ENCODE measurements at regions not wholly inside any gene's neighbourhood (a gene's known extent, or its start where the extent isn't known, plus 50 kb on each side); places are given as distances from the start of the nearest gene placed in this dataset.

GRCh38 chr6:164546263-164546662 lies 763.1 kb downstream of the C6orf118 start:
- Histone ChIP-seq H3K79me2 (ENCODE audit: insufficient read depth, low read length) (no peaks in the 10 kb centered on the region), H4K20me1 (ENCODE audit: insufficient read depth, low read length) (no peaks in the 10 kb centered on the region), H2AFZ (ENCODE audit: low read length) (no peak overlapping the region), H3K4me1 (ENCODE audit: insufficient read depth, low read length) (no peaks in the 10 kb centered on the region), H3K4me3 (replicated peaks in 1 of 3; ENCODE audit: insufficient read depth in 1 of 3, low read depth in 2 of 3, low read length in 3 of 3) (no peak overlapping the region), H3K4me2 (ENCODE audit: low read depth, low read length) (no peak overlapping the region), H3K27me3 (ENCODE audit: control insufficient read depth in 1 of 2, insufficient read depth in 2 of 2, low read length in 2 of 2) (no peaks in the 10 kb centered on the region), H3K9ac (ENCODE audit: insufficient read depth, low read depth, low read length) (no peak overlapping the region), H3K9me3 (ENCODE audit: low read length) (peaks cover 92% of the 10 kb centered on the region), H3K36me3 (replicated peaks in 1 of 2; ENCODE audit: control insufficient read depth in 1 of 2, insufficient read depth in 2 of 2, low read length in 2 of 2) (no peaks in the 10 kb centered on the region), H3K27ac (ENCODE audit: extremely low read length, insufficient read depth, low read length) (no peak overlapping the region)
- WGBS (ENCODE audit: low lambda C conversion rate): 1% methylated on average over 2 of the region's 2 CpGs
- ATAC-seq (no peak), FAIRE-seq (no peak), DNase-seq (ENCODE audit: low spot score) (no peak)
- ChIA-PET CTCF (ENCODE audit: low intra/inter-chr PET ratio, low total read pairs) (no interaction called here), POLR2A (no interaction called here)
- no TSS peak for BruUV-seq (replicated peaks)
- in situ Hi-C loops (cut with HindIII; ENCODE audit: extremely low pct_ligation_motif_present, low pct_unique_long_range_greater_than_20kb) (no loop called here), intact Hi-C loops (cut with micrococcal nuclease; ENCODE audit: unreplicated experiment) (no loop called here)
- TF ChIP-seq MAFF (IDR thresholded peaks at IDR 0.05; ENCODE audit: low read depth, low read length) (0 out of 2 replicates have a peak, but pooled peaks have one; percentile 23), MAFK (conservative IDR thresholded peaks at IDR 0.05 in 1 of 2, IDR thresholded peaks at IDR 0.05 in 1 of 2; ENCODE audit: low read length in 2 of 2) (peak in 1 of 2 experiments; percentile 54; a peak in 2 of 4 replicates), PTBP1 (IDR thresholded peaks at IDR 0.05; ENCODE audit: low read depth, low read length, poor library complexity, severe bottlenecking) (no peak)

GRCh38 chr6:164534070-164534766 lies 775.2 kb downstream of the C6orf118 start:
- CTCF ChIA-PET (ENCODE audit: low intra/inter-chr PET ratio, low total read pairs): no interaction called here
- WGBS (ENCODE audit: low lambda C conversion rate): 31% methylated on average over 10 of the region's 10 CpGs
- TF ChIP-seq FOXO4 (CRISPR knock-in tag; conservative IDR thresholded peaks at IDR 0.05) (no peak), RBM39 (IDR thresholded peaks at IDR 0.05; ENCODE audit: low read depth, low read length, poor library complexity, severe bottlenecking) (no peak), ZNF782 (CRISPR knock-in tag; IDR thresholded peaks at IDR 0.05; ENCODE audit: borderline replicate concordance) (no peak), ZHX2 (IDR thresholded peaks at IDR 0.05; ENCODE audit: low read depth) (no peak), ZHX2 (CRISPR knock-in tag; IDR thresholded peaks at IDR 0.05; ENCODE audit: borderline replicate concordance) (no peak)
- TF ChIP-seq, protein P1, sequence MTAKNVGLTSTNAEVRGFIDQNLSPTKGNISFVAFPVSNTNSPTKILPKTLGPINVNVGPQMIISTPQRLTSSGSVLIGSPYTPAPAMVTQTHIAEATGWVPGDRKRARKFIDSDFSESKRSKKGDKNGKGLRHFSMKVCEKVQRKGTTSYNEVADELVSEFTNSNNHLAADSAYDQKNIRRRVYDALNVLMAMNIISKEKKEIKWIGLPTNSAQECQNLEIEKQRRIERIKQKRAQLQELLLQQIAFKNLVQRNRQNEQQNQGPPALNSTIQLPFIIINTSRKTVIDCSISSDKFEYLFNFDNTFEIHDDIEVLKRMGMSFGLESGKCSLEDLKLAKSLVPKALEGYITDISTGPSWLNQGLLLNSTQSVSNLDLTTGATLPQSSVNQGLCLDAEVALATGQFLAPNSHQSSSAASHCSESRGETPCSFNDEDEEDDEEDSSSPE (CRISPR knock-in tag; IDR thresholded peaks at IDR 0.05): no peak

More at GRCh38 chr6:164534070-164534766, 775.2 kb downstream of the C6orf118 start:
- H4K20me1 ChIP-seq (ENCODE audit: insufficient read depth, low read length): no peaks in the 10 kb centered on the region
- no peak overlapping the region for H2AFZ ChIP-seq (ENCODE audit: low read length)
- no peak overlapping the region for H3K4me3 ChIP-seq (replicated peaks in 1 of 3; ENCODE audit: insufficient read depth in 1 of 3, low read depth in 2 of 3, low read length in 3 of 3)
- H3K4me1 ChIP-seq (ENCODE audit: insufficient read depth, low read length): no peaks in the 10 kb centered on the region
- POLR2A ChIA-PET: no interaction called here
- intact Hi-C loops (cut with micrococcal nuclease; ENCODE audit: unreplicated experiment) (no loop called here), in situ Hi-C loops (cut with HindIII; ENCODE audit: extremely low pct_ligation_motif_present, low pct_unique_long_range_greater_than_20kb) (no loop called here)
- FAIRE-seq (no peak), ATAC-seq (no peak), DNase-seq (ENCODE audit: low spot score) (no peak)
- no peaks in the 10 kb centered on the region for H3K27me3 ChIP-seq (ENCODE audit: control insufficient read depth in 1 of 2, insufficient read depth in 2 of 2, low read length in 2 of 2)
- no peak overlapping the region for H3K4me2 ChIP-seq (ENCODE audit: low read depth, low read length)
- no TSS peak for BruUV-seq (replicated peaks)
- peaks cover 88% of the 10 kb centered on the region for H3K9me3 ChIP-seq (ENCODE audit: low read length)
- H3K27ac ChIP-seq (ENCODE audit: extremely low read length, insufficient read depth, low read length): no peak overlapping the region
- H3K9ac ChIP-seq (ENCODE audit: insufficient read depth, low read depth, low read length): no peak overlapping the region
- H3K36me3 ChIP-seq (replicated peaks in 1 of 2; ENCODE audit: control insufficient read depth in 1 of 2, insufficient read depth in 2 of 2, low read length in 2 of 2): no peaks in the 10 kb centered on the region
- H3K79me2 ChIP-seq (ENCODE audit: insufficient read depth, low read length): no peaks in the 10 kb centered on the region

All from HepG2 (cell line).